GM21786 (cell line): ENCODE measurements at regions not wholly inside any gene's neighbourhood (a gene's known extent, or its start where the extent isn't known, plus 50 kb on each side); places are given as distances from the start of the nearest gene placed in this dataset.
"Not testable (repeated sequence)": the region's sequence is repeated elsewhere in the genome, so short reads cannot be mapped to it uniquely, and the experiment has no call there.

Experiments
- ATAC-seq: cut with Tn5 transposase; IDR thresholded peaks from one replicate; pipeline ENCODE4 v1.9.1; 2021; ENCODE audit not compliant: unreplicated experiment

DNA sequence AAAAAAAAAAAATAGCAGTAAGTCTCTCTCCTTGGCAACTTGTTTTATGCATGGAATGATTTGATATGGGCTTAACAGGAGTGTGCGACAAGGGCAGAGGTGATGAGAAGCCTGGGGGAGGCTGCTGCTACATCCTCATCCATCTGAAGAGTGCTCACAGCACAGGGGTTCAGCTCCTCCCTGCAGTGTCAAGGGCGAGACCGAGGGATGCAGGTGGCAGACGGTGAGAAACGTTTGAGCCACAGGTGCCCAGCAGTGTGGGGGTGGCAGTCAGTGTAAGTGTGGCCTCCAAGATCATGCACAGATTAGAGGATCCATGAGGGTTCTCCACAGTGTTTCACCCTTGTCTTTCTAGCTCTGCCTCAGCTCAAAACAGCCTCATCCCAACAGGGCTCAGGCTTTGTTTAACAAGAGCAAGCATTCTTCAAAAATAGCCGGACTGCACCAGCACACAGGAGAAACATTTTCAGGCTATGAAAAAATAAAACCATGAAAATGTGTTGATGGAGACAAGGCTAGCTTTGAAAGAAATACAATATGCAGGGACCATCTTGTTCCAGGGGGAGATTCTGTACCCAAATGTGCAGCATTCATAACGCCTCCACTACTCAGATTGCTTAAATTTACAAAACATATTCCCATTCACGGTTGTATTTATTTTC, 324.5 kb upstream of the MYT1L start:
- no peak for ATAC-seq

DNA sequence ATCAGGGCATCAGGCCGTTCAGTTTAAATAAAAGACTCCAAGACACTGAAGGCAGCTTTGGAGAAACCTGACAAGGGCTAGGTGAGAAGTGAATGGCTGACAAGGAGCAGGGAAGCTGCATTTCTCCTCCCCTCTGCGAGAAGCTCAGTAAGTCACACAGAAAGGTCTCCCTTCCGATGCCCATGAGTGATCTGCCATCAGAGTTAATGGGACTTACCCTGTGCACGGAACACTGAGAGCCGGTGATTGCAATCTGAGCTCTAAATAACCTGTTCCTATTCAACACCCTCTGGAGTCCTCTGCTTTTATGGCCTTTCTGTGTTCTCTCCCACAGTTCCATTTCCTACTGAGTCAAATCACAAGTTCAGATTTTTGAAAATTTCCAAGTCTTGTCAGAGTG, 322.2 kb upstream of the MYT1L start:
- ATAC-seq: no peak

DNA sequence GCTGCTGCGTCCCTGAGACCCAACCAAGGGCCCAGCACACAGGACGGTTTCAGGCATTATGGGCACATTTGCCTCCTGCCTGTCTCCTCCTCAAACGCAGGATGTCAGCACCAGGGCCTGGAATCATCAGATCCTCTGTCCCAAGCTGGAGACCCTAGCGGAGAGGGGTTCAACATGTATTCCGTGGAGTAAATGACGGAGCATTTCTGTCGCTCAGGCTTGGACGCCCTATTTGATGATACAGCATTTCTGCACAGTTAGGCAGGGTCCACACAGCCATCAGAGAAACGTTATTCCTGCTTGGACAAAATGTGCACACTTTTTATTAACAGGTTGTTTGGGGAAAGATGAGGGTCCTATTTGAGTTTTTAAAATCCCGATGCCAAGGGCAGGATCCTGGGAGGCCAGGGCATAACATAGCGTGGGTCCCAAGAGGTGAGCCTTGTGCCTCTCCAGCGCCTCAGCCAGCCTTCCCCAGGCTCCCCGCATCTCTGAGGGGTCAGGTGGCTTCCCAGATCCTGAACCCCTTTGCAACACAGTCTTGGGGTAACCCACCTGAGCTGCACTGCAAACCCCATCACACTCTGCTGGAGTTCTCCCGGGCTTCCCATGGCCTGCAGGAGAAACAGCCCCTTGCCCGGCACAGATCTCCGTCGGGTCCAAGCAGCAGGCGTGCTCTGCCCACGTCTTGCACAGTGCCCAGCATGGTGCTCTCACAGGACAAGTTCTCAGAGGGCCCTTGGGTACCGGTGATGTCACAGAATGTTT, 319.7 kb upstream of the MYT1L start:
- ATAC-seq: no peak

DNA sequence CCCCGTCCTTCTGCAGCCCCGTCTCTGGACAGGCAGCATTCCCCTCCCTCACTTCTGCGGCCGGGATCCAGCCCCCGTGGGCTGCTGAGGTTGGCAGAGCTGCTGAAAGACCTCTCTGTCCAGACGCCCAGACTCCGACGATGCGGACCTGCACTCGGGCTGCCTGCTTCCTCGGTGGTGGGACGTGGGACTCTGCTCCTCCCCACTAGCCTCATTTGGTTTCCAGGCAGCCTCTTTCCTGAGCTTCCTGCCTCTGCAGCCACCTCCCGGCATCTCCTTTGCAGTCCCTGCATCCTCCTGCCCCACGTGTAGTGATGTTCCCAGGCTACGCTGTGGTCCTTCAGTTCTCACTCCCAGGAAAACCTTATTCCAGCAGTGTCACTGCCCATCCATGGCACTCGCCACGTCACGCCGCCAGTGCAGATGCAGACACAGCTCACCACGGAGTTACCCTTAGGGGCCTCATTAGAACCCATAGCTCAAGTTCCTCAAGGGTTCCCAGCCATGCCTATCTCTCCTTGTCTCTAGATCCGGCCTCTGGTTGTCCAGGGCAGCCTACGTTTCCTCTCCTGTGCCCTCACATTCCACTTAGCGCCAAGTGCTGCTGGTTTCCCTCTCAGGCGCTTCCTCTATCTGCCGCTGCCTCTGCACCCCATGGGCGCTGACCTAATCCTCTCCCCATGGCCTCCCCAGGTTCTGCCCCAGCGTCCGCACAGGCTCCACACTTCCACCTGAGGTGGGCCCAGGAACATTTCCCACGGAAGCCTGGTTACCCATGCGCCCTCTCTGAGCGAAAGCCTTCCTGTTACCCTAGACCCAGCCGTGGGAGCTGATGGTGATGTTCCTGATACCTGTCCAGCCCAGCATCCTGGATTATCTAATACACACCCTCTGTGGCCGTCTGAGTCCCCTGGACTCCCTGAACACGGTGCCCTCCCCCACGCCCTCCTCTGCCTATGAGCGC, 318.3 kb upstream of the MYT1L start:
- no peak for ATAC-seq

DNA sequence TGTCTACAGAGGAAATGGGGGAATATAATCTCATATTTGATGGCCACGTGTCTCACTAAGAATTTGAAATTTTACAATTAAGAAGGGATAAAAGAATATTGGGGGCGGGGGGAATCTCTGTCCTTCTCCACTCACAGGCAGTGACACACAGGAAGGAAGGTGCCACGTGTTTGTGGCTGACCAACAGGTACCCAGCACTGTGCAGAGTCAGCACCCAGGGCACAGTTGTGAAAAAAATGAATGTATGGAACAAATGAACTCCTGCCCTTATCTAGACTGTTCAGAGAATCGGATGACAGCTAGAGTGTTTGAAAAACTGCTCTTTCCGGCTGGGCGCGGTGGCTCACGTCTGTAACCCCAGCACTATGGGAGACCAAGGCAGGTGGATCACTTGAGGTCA, 317.0 kb upstream of the MYT1L start:
- ATAC-seq: no peak

DNA sequence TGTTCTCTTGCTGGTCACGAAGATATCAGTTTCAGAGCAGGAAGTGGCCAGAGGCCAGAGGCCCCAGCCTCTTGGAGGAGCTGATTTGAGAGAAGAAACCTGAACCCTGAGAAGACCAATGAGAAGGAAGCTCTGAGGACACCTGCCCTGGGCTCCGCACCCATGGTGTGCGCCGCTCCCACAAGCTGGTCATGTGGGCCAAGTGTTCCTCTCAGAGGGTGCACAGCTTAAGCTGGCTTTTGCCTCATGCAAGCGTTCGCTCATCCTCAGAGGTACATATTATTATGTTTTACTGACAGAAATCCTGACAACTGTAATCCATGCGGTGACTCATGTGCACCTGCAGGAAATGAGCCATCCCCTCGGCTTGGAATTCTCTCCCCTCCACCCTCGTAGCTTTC, 316.1 kb upstream of the MYT1L start:
- ATAC-seq: no peak

DNA sequence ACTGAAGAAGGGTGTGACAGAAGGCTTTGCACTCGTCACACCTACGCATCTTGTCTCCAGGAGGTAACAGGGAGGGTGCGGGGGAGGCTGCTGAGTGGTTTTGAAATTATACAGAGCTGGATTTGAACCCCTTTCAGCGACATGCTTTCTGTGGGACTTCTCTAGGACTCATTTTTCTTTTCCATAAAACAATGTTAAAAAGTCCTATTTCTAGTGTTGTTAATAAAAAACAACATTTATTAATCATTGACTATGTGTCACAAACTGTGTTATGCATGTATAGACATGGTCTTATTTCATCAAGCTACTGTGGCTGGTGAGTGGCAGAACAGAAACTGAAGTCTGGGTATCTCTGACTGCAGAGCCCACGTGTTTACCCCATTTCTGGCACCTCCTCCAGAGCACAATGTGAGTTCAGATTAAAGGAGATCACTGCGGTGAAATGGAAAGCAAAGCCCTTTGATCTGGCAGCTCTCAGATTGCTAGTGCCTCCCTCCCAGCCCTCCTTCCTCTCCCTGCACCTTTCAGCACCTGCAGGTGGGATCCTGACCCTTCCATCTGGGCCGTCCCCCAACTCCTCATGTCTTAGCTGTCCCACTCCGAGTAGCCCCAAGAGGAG, 315.5 kb upstream of the MYT1L start:
- ATAC-seq: peak; percentile 61

DNA sequence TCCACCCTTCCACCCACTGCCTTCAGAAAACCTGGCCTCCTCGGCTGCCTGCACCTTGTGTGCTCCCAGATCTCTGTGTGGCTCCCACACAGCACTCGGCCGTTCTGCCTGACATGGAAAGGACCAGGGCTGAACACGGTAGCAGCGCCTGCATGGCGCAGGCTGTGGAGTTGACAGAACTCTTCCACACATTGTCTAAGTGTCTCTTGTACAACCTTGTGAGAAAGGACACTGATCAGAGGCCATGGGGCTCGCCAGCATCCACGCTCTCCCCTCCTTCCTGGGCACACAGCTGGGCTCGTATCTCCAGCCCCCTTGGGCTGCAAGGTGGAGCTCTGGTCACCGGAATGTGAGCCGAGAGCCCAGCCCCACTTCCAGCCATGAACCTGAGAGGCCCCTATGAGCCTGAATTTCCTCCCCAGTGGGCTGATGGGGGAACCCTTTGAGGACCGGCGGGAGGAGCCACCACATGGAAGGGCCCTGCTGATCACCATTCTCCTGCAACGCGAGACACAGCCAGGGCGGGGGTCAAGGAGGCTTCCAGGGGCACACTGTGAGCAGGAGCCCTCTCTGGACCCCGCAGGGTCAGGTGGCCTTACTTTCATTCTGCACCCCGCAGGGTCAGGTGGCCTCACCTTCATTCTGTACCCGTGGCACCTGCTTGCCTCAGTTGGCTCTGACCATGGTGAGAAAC, 314.2 kb upstream of the MYT1L start:
- ATAC-seq: no peak

DNA sequence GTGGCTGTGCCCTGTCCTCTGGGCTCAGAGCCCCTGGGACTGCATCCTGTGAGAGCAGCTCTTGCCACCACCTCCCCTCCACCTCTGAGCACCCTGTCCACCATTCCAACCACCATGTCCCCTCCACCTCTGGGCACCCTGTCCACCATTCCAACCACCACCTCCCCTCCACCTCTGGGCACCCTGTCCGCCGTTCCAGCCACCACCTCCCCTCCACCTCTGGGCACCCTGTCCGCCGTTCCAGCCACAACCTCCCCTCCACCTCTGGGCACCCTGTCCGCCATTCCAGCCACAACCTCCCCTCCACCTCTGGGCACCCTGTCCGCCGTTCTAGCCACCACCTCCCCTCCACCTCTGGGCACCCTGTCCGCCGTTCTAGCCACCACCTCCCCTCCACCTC, 313.7 kb upstream of the MYT1L start:
- not testable (repeated sequence) for ATAC-seq

DNA sequence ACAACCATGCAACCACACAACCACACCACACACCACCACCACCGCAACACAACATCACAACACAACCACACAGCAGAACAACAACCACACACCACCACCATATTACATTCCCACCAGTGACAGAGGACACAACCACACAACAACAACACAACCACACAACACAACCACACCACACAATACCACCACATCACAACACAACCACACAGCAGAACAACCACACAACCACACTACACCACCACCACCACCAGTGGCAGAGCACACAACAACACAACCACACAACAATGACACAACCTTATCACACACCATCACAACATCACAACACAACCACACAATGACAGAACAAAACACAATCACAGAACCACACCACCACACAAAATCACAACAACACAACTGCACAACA, 313.0 kb upstream of the MYT1L start:
- ATAC-seq: no peak

DNA sequence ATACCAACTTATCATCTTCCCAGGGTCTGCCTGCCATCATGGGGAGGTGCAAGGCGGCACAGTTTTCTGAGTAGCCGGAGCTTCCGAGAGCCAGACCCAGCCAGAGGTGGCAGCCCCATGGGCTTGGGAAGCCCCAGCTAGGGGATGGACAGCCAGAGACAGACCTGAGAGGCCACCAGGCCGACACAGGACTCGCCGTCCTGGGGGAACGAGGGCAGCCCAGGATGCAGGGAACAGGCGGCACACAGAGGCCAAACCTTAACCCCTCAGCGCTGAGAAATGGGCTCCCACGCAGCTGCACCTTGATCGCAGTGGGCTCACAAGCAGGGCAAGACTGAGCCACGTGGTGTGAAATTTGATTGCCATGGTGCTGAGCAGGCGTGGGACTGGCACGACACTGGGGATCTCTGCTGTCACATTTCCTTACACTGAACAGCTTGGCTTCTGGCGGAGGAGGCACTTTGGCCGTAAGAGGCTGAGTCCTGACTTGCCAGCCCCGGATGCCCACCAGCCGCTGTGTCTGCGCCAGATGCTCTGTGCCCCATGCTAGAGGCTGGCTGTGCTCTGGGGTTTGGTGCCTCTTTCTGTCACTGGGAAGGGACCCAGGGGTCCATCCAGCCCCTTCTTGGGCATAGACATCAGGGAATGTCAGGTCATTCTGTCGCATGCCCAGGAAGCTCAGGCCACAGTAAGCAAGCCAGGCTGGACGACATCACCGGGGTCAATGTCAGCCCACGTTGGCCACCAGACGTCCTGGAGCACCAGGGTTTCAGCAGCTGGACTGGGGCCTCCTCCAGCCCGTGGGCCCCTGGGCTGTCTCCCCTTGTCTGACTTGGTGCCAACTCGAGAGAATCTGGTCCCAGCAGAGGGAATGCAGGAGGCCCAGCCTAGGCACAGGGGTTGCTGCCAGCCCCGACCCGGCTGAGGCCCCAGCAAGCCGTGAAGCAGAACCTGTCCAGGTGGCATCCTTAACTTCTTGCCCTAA, 312.1 kb upstream of the MYT1L start:
- no peak for ATAC-seq

DNA sequence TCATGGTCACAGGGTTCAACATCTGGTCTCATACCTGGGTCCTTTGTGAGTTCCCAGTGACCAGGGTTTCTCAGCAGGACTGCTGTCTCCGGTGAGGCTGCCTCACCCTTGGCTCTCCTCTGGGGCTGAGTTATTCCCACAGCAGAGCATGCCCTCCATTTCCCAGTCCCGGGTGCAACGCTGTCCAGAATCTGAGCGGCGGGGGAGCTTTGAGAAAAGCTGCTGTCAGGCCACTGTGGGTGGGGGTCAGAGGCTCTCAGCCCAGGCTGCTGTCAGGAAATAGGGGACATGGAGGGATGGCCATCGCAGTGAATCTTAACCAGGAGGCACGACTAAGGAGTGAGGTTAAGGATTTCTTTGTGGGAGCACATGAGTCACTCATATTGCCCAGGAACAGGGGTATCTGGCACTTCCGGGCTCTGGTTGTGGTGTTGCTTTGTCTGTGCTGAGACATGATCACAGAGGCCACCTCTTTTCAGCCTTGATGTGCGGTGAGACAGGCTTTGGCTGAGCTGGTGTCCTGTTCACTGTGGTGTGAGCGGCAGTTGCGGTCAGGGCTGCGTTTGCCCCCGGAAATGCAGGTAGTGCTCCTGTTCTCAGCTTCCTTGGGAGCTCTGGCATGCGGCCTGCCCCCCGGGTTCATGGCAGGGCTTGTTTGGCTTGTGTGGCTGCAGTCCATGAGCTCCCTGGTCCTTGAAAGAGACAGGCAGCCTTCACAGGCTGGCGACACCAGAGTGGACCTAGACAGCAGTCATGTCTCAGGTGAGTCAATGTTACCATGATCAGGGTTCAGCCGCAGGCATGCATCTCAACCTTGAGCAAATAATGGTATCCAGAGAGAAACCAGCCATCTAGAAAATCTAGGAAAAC, 310.7 kb upstream of the MYT1L start:
- no peak for ATAC-seq

DNA sequence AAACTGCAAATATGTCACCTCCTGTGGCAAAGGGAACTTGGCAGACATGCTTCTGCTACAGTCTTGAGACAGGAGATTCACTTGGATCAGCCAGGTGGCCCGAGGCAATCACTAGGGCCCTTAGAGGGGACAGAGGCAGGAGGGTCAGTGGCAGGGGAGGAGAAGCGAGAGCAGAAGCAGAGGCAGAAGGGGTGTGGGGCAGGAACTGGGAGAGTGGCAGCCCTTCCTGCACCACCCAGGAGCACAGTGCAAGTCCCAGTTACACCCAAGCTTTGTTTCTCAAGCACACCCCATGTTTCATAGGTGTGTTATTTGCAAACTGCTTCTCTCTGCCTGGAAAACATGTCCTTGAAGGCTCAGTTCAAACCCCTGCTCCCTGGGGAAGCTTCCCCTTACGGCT, 309.7 kb upstream of the MYT1L start:
- ATAC-seq: no peak

DNA sequence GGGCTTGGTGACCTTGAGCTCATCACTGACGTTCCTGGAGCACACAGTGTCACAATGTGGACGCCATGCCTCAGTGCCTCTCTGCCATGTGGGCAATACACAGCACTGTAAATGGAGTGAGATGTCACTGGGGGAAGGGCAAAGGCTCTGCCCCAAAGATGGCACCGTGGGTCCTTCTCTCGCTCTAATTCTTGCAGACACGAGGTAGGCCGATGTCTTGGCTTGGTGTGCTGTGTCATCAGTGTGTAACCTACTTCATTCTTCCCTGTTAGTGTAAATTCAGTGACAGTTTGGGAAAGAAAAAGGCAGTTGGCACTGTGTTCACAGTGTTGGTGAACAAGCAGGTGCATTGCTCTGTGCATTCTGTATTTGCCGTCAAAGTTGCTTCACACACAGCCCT, 309.3 kb upstream of the MYT1L start:
- ATAC-seq: no peak

DNA sequence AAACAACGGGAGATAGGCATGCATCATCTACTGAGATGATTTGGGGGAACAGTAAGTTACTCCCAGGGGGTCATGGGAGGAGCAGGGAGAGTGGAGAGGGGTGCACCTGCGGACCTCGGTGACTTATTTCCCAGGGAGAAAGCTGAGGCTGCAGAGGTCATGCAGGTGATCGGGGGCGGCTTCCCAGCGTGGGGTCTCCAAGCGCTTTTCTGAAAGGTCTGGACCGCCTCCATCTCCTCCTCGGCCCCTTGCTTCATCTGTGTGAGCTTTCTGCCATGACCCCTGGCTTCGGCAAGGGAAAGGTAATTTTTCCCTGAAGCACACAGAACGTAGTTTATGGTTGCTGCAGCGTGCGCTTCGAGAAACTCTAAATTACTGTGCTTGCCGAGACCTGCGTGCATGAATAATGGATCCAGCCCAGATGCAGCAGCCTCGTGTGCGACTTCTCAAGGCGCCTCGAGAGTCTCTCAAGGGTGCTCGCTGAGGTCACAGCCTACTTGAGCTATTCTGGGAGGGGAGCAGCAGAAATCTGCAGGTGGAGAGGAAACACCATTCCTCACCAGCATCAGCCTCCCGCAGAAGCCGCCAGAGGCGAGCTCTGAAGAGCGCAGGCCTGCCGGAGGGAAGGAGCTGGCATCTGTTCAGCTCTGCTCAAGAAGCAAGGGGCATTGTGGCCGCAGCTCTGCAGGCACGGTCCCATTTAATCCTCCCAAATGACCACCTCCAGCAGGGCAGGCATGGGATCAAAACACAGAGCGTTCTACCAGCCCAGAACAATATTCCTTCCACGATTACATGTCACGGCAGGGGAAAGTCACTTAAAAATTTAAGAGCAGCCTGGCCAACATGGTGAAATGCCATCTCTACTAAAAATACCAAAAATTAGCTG, 308.4 kb upstream of the MYT1L start:
- no peak for ATAC-seq

DNA sequence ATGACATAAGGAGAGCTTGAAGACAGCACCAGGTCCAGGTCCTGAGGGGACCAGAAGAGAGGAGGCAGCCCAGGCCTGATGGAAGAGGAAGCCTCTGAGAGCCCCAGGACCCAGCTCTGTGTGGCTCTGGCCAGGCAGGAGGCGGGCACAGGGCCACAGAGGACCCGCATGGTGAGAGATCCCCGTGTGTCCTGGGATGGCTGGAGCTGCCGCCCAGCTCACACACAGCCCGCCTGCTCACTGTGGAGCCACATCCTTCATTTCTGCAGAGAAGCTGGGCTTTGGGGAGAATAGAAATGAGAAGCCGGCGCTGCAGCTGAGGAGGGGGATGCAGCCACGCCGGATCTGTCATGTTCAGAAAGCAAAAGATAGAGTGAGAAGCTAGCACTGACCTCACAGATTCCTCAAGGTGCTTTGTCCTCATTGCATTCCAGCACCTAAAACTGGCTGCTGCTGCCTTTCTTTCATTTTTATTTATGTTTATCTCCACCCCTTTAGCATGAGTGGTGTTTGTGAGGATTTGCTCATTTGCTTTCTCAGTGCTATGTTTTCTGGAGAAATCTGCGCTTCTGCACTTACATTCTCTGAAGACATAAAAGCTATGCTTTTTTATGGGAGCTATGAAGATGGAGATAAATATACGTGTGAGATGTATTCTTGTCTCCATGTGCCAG, 307.6 kb upstream of the MYT1L start:
- ATAC-seq: no peak

DNA sequence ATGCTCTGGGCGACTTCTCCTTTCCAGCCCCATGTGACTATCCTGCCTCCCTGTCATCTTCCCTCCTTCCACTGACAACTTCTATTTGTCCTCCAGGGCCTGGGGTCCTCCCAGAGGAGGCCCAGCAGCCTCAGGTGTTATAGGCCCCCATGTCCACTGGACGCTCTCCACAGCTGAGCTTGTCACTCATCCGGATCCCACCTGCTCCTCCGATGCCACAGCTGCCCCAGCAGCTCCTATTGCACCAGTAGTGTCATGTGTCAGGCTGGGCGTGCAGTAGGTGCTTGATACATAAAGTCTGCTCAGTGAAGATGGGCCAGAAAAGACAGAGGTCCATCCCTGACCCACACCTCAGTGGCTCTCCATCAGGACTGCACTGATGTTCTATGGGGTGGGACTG, 305.7 kb upstream of the MYT1L start:
- ATAC-seq: no peak
